ENCODE measurements at regions not wholly inside any gene's neighbourhood (a gene's known extent, or its start where the extent isn't known, plus 50 kb on each side); places are given as distances from the start of the nearest gene placed in this dataset.

- DNase-seq: peak; percentile 20
Measured at GRCh38 chr22:23522623-23523251, 57.4 kb downstream of the IGLL1 start.

- peak; percentile 93 for DNase-seq
Measured at GRCh38 chr22:23521441-23522113, 58.5 kb downstream of the IGLL1 start.

DNA sequence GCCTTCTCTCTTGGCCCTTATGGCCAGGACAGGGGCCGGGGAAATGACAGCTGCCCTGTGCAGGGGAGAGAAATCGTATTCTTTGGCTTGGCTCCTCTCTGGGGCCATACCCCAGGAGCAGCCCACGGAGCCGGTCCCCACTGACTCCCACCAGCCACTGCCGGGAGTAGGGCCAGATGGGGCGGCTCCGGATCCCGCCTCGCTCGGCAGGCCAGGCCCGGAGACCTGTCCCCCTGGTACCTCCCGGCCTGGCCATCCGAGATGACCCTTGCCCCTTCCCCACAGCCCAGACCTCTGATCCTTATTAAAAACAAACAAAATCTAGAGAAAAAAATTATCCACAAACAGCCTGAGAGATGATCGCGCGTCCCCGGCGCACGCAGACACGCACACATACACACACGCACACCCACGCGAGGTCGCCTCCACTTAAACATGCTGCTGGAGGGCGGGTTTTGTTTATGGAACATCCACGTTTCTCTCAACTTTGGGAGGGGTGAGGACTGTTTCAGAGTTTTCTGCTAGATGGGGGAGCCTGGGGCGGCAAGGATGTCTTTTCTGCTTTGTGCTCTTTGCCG lies 59.1 kb downstream of the IGLL1 start:
- peak; percentile 39 for DNase-seq

DNA sequence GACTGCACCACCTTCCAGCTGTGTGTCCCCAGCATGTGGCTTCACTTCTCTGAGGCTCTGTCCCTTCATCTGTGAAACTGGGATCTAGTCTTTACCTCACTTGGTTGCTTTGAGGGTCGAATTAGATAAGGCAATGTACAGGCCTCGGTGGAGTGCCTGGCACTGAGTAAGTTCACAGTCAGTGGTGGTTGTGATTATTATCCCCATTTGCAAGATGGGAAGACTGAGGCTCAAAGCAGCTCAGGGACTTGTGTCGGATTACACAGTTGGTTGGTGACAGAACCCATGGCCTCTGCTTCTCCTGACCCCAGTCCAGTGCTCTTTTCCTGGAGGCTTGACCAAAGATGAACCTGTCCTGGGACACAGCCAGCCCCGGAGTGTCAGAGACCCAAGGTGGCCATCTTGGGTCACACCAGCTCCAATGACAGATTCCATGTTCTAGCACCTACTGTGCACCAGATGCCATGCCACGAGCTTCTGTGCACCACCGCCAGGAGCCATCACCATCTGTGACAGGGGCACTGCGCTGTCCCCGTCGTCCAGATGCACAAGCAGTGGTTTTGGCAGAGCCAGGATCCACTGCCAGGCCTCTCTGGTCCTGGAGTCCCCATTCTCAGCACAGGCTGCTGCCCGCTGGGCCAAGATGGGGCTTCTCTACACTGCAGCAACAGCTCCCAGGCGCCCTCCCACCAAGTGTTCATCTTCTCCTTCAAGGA lies 60.5 kb downstream of the IGLL1 start:
- DNase-seq: no peak

GRCh38 chr22:23518376-23519187 lies 61.5 kb downstream of the IGLL1 start:
- no peak for DNase-seq

- DNase-seq: no peak
Measured at GRCh38 chr22:23517804-23518375, 62.2 kb downstream of the IGLL1 start.

GRCh38 chr22:23516304-23516703 lies 63.8 kb downstream of the IGLL1 start:
- no peak for DNase-seq

DNA sequence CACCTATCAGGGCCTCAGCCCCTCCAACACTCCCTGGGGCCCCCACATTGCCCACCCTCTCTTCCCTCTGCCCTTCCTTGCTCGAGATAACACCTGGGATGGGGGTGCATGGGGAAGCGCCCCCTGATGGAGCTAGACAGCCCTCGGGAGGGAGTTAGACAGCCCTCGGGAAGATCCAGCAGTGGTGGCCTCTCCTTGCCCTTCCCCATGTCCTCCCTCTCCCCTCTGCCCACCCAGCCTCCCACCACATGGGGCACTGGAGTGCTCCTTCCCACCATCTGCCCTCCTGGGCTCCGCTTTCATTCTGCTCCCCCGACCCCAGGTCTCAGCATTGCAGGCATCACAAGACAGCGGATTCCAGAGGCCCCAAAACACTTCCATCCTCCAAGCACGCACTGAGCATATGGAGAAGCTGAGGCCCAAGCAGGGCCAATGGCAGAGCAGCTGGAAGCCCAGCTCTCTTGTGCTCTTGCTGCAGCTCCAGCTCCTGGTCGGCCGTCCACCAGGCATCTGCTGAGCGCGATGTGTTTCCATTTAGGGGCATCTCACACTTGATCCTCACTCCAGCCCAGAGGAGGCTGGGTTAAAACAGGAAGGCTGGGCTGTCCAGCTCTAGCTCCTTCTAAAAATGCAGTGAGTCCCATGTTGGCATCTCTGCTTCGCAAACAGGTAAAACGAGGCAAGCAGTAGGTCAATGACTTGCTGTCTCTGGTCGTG lies 65.6 kb downstream of the IGLL1 start:
- no peak for DNase-seq

DNA sequence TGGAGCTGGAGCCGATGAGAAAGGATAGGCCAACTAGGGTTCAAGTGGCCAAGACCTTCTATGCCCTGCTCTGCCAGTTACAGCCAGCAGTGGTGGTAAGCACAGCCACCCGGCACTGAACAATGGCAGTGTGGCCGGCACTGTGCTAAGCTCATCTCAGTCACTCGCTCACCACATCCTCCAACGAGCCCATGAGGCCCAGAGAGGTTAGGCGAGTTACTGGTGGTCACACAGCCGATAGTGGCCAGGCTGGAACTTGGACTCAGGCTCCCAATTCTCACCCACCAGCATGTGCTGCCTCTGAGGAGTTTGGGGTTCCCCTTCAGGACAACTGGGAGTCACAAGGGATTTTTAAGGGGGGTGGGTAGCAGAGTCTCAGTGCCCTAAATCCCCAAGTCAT lies 66.4 kb downstream of the IGLL1 start:
- DNase-seq: no peak

DNA sequence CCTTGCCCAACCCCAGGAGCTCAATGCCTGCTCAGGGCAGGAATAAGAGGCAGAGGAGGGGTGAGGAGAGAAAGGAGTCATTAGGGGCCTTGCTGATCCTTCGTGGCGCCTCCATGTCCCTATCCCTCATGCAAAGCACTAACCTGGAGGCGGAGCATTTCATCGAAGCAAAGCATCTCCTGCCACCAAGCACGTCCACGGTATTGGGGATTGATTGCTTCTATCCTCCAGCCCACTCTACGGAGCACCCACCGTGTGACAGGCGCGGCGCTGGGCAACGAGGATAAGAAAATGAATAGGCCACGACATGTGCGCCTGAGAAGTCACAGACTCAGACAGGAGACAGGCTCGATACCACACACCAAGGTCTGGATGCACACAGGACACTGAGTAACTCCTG lies 67.0 kb downstream of the IGLL1 start:
- DNase-seq: no peak

- DNase-seq: no peak
Measured at GRCh38 chr22:23512721-23513120, 67.4 kb downstream of the IGLL1 start.

- no peak for DNase-seq
Measured at GRCh38 chr22:23512348-23512705, 67.8 kb downstream of the IGLL1 start.

- DNase-seq: no peak
Measured at GRCh38 chr22:23511627-23512347, 68.3 kb downstream of the IGLL1 start.

DNA sequence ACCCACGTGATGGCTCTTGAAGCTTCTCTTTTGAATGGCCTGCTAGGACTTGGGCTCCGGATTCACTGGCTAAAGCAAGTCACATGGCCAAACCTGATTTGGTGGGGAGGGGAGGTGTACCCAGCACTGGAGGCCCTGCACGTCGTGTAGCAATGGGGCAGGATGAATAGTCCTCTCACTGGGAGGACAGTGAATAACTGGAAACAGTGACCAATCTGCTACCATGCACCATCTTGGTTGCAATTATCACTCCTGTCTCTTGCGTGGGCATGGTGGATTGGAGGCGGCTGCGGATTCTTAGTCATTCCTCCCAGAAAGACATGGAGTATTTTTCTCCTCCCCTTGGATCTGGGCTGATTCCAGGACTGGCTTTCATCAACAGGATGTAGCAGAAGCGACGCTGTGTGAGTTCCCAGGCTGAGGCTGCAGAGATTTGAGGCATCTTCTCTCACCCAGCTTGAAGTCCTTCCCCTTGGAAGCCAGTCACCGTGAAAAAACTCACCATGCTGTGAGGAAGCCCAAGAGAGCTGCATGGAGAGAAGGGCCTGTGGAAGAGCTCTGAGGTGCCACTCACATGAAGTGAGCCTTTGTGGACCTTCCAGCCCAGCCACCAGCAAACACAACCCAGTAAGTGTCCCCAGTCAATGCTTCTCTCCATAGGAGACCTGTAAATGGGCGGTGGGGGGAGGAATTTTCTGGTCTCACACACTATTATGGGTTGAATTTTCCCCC lies 70.4 kb downstream of the IGLL1 start:
- no peak for DNase-seq

GRCh38 chr22:23504516-23504915 lies 75.6 kb downstream of the IGLL1 start:
- DNase-seq: no peak

GRCh38 chr22:23503736-23504440 lies 76.2 kb downstream of the IGLL1 start:
- DNase-seq: no peak

- no peak for DNase-seq
Measured at GRCh38 chr22:23503142-23503541, 76.9 kb downstream of the IGLL1 start.

DNA sequence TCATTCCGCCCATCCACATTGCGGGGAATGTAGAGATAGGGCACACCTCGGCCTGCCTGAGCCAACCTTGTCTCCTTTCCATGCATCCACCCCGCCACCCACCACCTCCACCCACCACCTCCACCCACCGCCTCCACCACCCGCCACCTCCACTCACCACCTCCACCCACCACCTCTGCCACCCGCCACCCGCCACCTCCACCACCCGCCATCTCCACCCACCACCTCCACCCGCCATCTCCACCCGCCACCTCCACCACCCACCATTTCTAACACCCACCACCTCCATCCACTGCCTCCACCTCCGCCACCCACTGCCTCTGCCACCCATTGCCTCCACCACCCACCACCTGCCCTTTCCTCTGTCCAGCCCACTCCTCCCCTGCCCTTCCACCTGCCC lies 78.4 kb downstream of the IGLL1 start:
- no peak for DNase-seq

GRCh38 chr22:23501261-23501619 lies 78.8 kb downstream of the IGLL1 start:
- no peak for DNase-seq
